A549 (cell line): ENCODE measurements at regions not wholly inside any gene's neighbourhood (a gene's known extent, or its start where the extent isn't known, plus 50 kb on each side); places are given as distances from the start of the nearest gene placed in this dataset.

Source experiments
- BCL3 ChIP-seq: fragments of >200 bp; sonication (Bioruptor Twin); formaldehyde crosslinking; IDR thresholded peaks from 3 replicates; pipeline ENCODE4 v1.6.1; 2016
- CEBPB ChIP-seq, 2 experiments: fragments of >200 bp in 1 of 2; sonication (Bioruptor Twin) in 1 of 2; formaldehyde crosslinking in 1 of 2; IDR thresholded peaks; 2 replicates each; pipeline ENCODE4 v1.6.1; 2012 to 2016
- CHD4 ChIP-seq: fragments of 200-600 bp; sonication (generic); IDR thresholded peaks from 2 replicates; pipeline ENCODE4 v1.6.1; 2016; ENCODE audit warnings: antibody characterized with exemption, mild to moderate bottlenecking, borderline replicate concordance
- CTCF ChIP-seq: fragments of >200 bp; sonication (Bioruptor Twin); formaldehyde crosslinking; IDR thresholded peaks from 3 replicates; pipeline ENCODE4 v1.5.1; 2016
- E2F6 ChIP-seq: IDR thresholded peaks from 2 replicates; pipeline ENCODE4 v1.6.1; 2012; ENCODE audit warnings: low read depth, borderline replicate concordance
- EHF ChIP-seq: fragments of 250-450 bp; sonication (Bioruptor Pico); IDR thresholded peaks from 2 replicates; pipeline ENCODE4 v1.5.0; 2020; ENCODE audit warnings: mild to moderate bottlenecking
- EP300 ChIP-seq, 2 experiments: fragments of >200 bp; sonication (Bioruptor Twin); formaldehyde crosslinking; IDR thresholded peaks; 2 replicates in 1 of 2; 3 replicates in 1 of 2; pipeline ENCODE4 v1.6.1; 2016 to 2017
- MAX ChIP-seq: IDR thresholded peaks from 2 replicates; pipeline ENCODE4 v1.6.1; 2012
- NFE2L2 ChIP-seq: fragments of 150-350 bp; conservative IDR thresholded peaks from 2 replicates; pipeline ENCODE4 v1.6.1; 2014; ENCODE audit warnings: low read length
- POLR2A ChIP-seq: IDR thresholded peaks from 2 replicates; pipeline ENCODE4 v1.6.1; 2012; ENCODE audit warnings: mild to moderate bottlenecking, low read length
- RAD21 ChIP-seq, 2 experiments: fragments of >200 bp in 1 of 2; sonication (Bioruptor Twin) in 1 of 2; formaldehyde crosslinking in 1 of 2; IDR thresholded peaks in 1 of 2; conservative IDR thresholded peaks in 1 of 2; 2 replicates in 1 of 2; 3 replicates in 1 of 2; pipeline ENCODE4 v1.6.1; 2012 to 2018; ENCODE audit warnings: inconsistent platforms in 1 of 2

GRCh38 chrY:8794561-8794960 lies 542.7 kb upstream of the TSPY4 start:
- TF ChIP-seq CTCF (no peak), POLR2A (no peak), RAD21 (conservative IDR thresholded peaks at IDR 0.05 in 1 of 2, IDR thresholded peaks at IDR 0.05 in 1 of 2) (no peak), CHD4 (no peak), NFE2L2 (no peak), EHF (CRISPR knock-in tag) (no peak), EP300 (IDR thresholded peaks at IDR 0.05) (no peak), BCL3 (no peak), E2F6 (no peak), CEBPB (IDR thresholded peaks at IDR 0.05) (no peak), MAX (no peak)
